ENCODE measurements at regions not wholly inside any gene's neighbourhood (a gene's known extent, or its start where the extent isn't known, plus 50 kb on each side); places are given as distances from the start of the nearest gene placed in this dataset.

- no peak for DNase-seq
Measured at GRCh38 chrX:150163956-150164726, 199.0 kb upstream of the MAMLD1 start.

GRCh38 chrX:150164971-150165600 lies 198.0 kb upstream of the MAMLD1 start:
- no peak for DNase-seq

DNA sequence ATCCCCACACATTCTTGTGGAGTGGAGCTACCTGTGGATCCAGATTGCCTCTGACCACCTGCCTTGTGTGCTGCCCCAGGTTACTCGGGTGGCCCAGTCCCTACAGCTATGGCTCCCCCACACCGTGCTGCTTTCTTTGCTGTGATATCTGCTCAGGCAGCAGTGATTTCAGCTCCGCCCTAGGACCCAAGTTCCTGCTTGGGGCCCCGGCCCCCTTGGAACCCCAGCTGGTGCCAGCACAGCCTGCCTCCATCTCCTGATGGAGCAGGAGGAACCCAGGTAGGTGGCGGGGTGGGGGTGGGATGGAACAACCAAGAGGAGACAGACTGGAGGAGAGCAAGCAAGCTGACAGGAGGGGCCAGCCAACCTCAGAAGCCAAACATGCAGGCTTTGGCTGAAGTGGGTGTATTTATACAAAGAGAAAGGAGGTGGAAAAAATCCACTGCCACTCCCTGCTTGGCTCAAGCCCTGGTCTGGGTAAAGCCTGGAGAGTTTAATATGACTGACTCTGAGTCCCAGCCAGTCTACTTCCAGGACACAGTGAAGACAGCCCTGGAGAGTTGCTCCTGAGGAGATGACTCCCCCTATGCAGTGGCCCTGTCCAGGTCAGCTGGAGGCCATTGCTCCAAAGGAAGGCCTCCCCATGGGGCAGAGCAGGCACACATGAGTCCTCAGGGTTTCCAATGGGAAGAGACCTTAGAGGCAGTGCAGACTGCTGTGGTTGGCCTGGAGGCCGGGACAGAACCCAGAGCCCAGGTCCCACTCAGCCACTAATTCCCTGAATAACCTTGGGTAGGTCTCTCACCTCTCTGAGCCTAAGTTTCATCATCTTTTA lies 197.1 kb upstream of the MAMLD1 start:
- no peak for DNase-seq

- no peak for DNase-seq
Measured at GRCh38 chrX:150167482-150168324, 195.4 kb upstream of the MAMLD1 start.

- no peak for DNase-seq
Measured at GRCh38 chrX:150182161-150182560, 181.0 kb upstream of the MAMLD1 start.

DNA sequence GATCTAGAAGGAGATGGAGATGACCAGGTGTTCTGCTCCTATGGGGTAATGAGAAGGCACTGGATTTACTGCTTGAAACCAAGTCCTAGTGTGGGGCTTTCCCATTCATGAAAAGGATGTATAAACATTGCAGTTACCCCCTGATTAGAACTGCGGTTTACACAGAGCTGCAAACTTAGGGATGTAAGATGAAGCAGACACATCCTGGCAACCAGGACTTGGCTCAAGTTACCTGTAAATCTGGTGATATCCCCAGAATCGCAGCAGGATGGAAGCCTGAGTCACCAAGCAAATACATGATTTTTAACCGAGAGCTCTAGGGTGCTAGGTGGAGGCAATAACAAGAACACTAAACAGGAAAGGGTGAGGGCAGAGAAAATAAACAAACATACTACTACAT lies 178.6 kb upstream of the MAMLD1 start:
- no peak for DNase-seq

- no peak for DNase-seq
Measured at GRCh38 chrX:150185766-150186165, 177.4 kb upstream of the MAMLD1 start.

- no peak for DNase-seq
Measured at GRCh38 chrX:150192816-150193215, 170.3 kb upstream of the MAMLD1 start.

- no peak for DNase-seq
Measured at GRCh38 chrX:150196285-150196684, 166.8 kb upstream of the MAMLD1 start.

DNA sequence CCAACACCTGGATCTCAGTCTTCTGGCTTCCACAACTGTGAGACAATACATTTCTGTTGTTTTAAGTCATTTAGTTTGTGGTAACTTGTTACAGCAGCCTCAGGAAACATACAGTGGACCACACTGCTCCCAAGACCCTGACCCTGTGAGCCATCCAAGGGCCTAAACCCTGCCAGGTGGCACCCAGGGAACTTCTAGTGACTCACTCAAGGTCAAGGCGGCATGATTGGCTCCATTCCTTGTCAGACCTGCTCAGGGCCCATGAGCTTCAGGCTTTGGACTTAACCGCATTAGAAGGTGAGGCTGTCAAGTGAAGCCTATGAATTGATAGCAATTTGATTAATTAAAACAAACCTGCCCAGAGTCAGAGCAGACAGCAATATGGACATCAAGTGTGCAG lies 165.7 kb upstream of the MAMLD1 start:
- no peak for DNase-seq

DNA sequence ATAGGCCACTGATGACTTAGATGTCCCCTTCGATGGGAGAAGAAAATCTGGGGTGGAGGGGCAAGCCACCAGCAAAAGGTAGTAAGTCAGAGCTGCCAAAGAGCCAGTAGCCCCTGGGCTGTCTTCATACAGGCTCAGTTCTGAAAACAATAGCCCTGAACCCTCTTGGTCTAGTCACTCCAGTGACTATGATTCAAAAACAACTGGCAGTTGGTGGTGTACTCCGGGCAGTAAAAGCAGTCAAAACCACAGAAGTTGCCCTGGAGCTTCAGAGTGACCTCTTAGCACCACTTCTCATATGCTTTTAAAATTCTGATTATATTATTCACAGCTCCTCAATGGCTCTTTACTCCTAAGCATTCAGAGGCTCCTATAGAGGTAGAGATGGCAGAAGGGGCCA lies 164.3 kb upstream of the MAMLD1 start:
- no peak for DNase-seq

- no peak for DNase-seq
Measured at GRCh38 chrX:150199181-150199580, 163.9 kb upstream of the MAMLD1 start.

DNA sequence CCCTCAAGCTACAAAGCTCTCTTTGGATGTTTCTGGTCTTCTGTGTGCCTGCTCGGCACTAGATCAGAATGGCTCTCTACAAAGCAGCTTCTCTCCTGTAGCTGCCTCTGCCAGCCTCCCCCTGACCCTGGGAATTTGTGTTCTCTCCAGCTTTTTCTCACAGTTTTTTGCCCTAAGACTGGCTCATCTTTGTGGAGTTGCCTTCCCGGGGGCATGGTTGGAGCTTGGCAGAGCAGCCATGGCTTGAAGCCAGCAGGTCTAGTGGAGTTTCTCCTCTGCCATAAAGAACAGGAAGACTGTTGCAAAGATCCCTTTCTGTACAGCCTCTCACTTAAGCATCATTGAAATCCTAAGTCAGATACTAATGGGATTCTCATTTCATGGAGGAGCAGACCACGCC lies 163.3 kb upstream of the MAMLD1 start:
- DNase-seq, result no peak

- DNase-seq, result no peak
Measured at GRCh38 chrX:150200361-150200760, 162.8 kb upstream of the MAMLD1 start.

DNA sequence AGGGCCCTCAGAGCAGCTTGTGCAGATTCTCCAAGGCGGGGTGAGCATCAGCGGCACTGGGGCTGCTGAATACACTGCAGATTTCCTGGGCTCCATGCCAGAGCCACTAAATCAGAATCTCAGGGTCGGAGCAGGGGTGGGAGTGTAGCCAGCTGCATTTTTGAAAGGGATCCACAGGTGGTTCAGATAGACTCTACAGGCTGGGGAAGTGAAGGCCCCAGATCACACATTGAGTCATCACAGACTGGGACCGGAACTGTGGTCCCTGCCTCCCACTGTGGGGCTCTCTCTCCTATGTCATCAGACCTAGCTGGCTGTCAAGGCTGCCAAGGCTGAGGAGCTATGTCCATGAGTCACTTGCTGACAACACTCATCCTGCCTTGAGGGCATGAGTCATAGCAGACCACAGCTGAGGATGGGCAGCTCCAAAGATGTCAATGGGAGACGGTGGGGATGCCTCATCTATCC lies 162.3 kb upstream of the MAMLD1 start:
- peak in 9 of 58 donors; percentile 2 to 31 (median 7) for DNase-seq

GRCh38 chrX:150201391-150201790 lies 161.7 kb upstream of the MAMLD1 start:
- no peak for DNase-seq

DNA sequence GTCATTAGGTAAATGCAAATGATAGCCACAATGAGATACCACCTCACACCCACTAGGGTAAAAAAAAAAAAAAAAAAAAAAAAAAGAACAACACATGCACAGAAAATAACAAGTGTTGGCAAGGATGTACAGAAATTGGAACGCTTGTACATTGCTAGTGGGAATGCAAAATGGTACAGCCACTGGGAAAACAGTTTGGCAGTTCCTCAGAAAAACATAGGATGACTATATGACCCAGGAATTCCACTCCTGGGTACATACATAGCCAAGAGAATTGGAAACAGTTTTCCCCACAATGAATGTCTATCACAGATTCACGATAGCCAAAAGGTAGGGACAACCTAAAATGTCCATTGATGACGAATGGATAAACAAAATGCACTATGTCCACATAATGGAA lies 161.3 kb upstream of the MAMLD1 start:
- no peak for DNase-seq

DNA sequence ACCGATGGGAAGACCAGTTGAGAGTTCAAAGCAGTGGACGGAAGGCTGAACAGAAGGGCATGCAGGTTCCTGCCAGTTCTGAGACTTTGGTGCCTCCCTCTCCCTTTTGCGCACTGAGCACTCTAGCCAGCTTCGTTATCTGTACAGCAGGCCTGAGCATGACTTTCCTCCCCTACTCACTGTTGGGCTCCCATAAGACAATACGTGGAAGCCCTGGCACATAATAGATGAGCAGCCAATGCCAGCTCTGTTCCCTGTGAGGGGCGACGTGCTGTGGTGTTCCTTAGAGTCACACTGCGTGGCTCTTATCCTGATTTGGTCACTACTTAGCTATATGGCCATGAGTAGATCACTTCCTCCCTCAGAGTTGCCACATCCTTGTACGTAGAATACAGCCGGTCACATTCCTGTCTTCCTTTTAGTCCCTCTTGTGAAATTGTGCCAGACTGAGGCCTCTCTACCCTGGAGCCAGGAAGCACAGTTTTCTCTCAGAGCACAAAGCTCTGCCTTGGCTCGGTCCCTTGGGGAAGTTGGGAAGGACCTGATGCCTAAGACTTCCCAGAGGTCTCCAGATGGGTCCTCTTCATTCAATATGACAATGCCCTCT lies 160.4 kb upstream of the MAMLD1 start:
- DNase-seq, result no peak

DNA sequence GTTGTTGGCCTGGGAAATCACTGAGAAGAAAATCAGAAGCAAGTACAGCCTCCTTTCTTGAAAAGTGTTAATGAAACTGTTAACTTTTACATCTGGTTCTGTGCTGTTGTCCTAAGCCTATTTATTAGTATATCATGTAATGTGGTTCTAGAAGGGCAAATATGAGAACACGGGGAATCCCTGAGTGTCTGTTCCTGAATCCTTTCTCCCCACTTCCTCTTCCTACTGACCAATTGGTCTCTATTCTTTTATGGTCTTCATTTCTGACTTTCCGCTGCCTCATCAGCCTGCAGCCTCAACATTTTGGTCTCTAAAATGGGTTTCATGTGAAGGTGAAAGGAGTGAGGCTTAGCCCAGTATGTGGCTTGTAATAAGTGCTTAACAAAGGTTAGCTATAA lies 159.9 kb upstream of the MAMLD1 start:
- no peak for DNase-seq

DNA sequence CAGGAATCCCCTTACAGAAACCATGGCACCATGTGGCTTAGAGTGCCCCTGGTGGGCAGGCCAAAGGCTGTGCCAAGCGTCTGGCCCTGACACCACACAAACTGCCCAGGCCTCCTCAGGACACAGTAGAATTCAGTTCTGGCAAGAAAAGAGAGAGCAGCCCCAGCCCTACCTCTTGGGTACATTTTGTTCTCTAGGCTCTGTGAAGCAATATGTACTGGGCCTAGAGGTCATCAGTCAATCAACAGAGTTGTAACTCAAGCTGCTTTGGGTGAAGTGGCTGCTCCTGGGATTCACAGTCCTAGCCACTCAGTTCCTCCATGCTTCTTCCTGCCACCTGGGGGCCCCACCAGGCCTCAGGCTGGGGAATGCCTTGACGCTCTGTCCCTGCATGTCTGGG lies 158.1 kb upstream of the MAMLD1 start:
- DNase-seq, result no peak

GRCh38 chrX:150207733-150208132 lies 155.4 kb upstream of the MAMLD1 start:
- no peak for DNase-seq
